Karpas-422 (cell line): ENCODE measurements at regions not wholly inside any gene's neighbourhood (a gene's known extent, or its start where the extent isn't known, plus 50 kb on each side); places are given as distances from the start of the nearest gene placed in this dataset.
"Not testable (repeated sequence)": the region's sequence is repeated elsewhere in the genome, so short reads cannot be mapped to it uniquely, and the experiment has no call there.

ENCODE experiments used
- DNase-seq: peaks from one replicate; pipeline ENCODE4 v3.0.0-alpha.2; 2015
- H2AFZ ChIP-seq: fragments of 200-600 bp; sonication (generic); 2 replicates; pipeline ENCODE4 v1.6.1; 2014; ENCODE audit warnings: antibody characterized with exemption, low read length, mixed read lengths
- H3K27ac ChIP-seq: fragments of 200-600 bp; sonication (generic); 2 replicates; pipeline ENCODE4 v1.5.1; 2014; ENCODE audit warnings: mild to moderate bottlenecking, low read length, moderate library complexity
- H3K27me3 ChIP-seq: fragments of 200-600 bp; sonication (generic); 2 replicates; pipeline ENCODE4 v1.6.1; 2014; ENCODE audit warnings: low read length, mixed read lengths
- H3K36me3 ChIP-seq: fragments of 200-600 bp; sonication (generic); 2 replicates; pipeline ENCODE4 v1.6.1; 2014; ENCODE audit warnings: low read length, mixed read lengths; ENCODE audit not compliant: insufficient read depth
- H3K4me1 ChIP-seq: fragments of 200-600 bp; sonication (generic); 2 replicates; pipeline ENCODE4 v1.6.1; 2014; ENCODE audit warnings: mild to moderate bottlenecking, low read length, mixed read lengths
- H3K4me2 ChIP-seq: fragments of 200-600 bp; sonication (generic); 2 replicates; pipeline ENCODE4 v1.6.1; 2014; ENCODE audit warnings: low read length, low read depth, mild to moderate bottlenecking; ENCODE audit not compliant: poor library complexity, severe bottlenecking
- H3K4me3 ChIP-seq: fragments of 200-600 bp; sonication (generic); 2 replicates; pipeline ENCODE4 v1.5.1; 2014; ENCODE audit warnings: mild to moderate bottlenecking, antibody characterized with exemption, low read length, mixed read lengths
- H3K79me2 ChIP-seq: fragments of 200-600 bp; sonication (generic); 2 replicates; pipeline ENCODE4 v1.6.1; 2014; ENCODE audit warnings: mild to moderate bottlenecking, low read length, mixed read lengths
- H3K9ac ChIP-seq: fragments of 200-600 bp; sonication (generic); 2 replicates; pipeline ENCODE4 v1.6.0; 2014; ENCODE audit warnings: low read length
- H3K9me2 ChIP-seq: fragments of 200-600 bp; sonication (generic), shearing (Covaris generic); replicated peaks from 2 replicates; pipeline ENCODE4 v1.6.0; 2014; ENCODE audit warnings: mild to moderate bottlenecking, low read length, moderate library complexity; ENCODE audit not compliant: insufficient read depth
- H3K9me3 ChIP-seq: fragments of 300-700, 200-600 bp; sonication (generic); 2 replicates; pipeline ENCODE4 v1.6.1; 2014; ENCODE audit warnings: low read length, mixed read lengths
- H4K20me1 ChIP-seq: fragments of 200-600 bp; sonication (generic); 2 replicates; pipeline ENCODE4 v1.6.1; 2014; ENCODE audit warnings: mild to moderate bottlenecking, antibody characterized with exemption, low read length, low read depth; ENCODE audit not compliant: insufficient read depth

GRCh38 chr5:38675443-38675842 lies 119.0 kb upstream of the LIFR start:
- no peak overlapping the region for H3K27ac ChIP-seq
- no peak overlapping the region for H3K4me2 ChIP-seq
- DNase-seq, result no peak
- H3K79me2 ChIP-seq, result no peaks in the 10 kb centered on the region
- H3K9ac ChIP-seq, result no peak overlapping the region
- H3K36me3 ChIP-seq, result no peaks in the 10 kb centered on the region
- no peak overlapping the region for H2AFZ ChIP-seq
- no peaks in the 10 kb centered on the region for H3K9me2 ChIP-seq
- H4K20me1 ChIP-seq, result no peaks in the 10 kb centered on the region
- no peak overlapping the region for H3K4me3 ChIP-seq
- no peaks in the 10 kb centered on the region for H3K4me1 ChIP-seq
- no peaks in the 10 kb centered on the region for H3K27me3 ChIP-seq
- no peaks in the 10 kb centered on the region for H3K9me3 ChIP-seq

DNA sequence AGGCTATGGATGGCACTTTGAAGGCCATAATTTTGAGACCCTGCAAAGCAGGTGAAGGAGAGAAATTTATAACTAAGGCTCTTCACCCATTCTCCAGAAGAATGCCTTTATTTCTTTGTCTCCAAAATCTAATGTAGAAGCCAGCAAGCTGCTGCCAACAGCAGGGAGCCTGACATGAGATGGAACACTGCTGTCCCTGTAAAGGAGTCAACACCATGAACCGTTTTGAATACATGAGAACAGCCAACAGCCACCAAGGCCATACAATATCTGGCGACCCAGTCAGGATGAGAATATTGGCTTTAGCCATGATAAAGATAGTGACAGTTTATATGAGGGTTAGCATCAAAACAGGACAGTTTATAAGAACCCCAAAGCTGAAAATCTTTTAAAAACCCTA lies 121.2 kb upstream of the LIFR start:
- H3K27me3 ChIP-seq, result no peaks in the 10 kb centered on the region; the same call in 1 of the 2 replicates
- H3K9me3 ChIP-seq, result no peaks in the 10 kb centered on the region
- H3K27ac ChIP-seq, result no peak overlapping the region
- no peaks in the 10 kb centered on the region for H3K4me1 ChIP-seq
- H3K4me2 ChIP-seq, result no peak overlapping the region
- no peaks in the 10 kb centered on the region for H3K9me2 ChIP-seq
- no peak overlapping the region for H3K9ac ChIP-seq
- no peak for DNase-seq
- H3K36me3 ChIP-seq, result no peaks in the 10 kb centered on the region
- H2AFZ ChIP-seq, result no peak overlapping the region
- no peak overlapping the region for H3K4me3 ChIP-seq
- H3K79me2 ChIP-seq, result no peaks in the 10 kb centered on the region
- H4K20me1 ChIP-seq, result no peaks in the 10 kb centered on the region

DNA sequence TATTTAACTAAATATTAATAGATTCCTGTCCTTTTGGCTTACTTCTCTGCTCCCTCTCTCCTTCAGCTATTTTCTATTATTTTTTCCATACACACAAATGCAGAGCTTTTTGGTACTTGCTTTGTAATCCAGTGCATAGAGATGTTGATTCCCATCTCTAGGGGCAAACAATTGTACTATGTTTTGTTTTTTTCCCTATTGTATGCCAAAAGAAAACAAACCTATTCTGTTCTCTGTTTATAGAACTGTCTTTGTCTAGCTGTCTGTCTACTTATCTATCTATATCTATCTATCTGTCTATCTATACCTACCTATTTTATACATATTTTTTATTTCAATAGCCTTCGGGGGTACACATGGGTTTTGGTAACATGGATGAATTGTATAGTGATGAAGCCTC lies 121.6 kb upstream of the LIFR start:
- Histone ChIP-seq H3K36me3 (no peaks in the 10 kb centered on the region), H3K4me1 (no peaks in the 10 kb centered on the region), H3K9ac (no peak overlapping the region), H3K27ac (no peak overlapping the region), H3K4me3 (no peak overlapping the region), H3K9me3 (no peaks in the 10 kb centered on the region), H3K79me2 (no peaks in the 10 kb centered on the region), H3K9me2 (no peaks in the 10 kb centered on the region), H4K20me1 (no peaks in the 10 kb centered on the region), H2AFZ (no peak overlapping the region), H3K27me3 (no peaks in the 10 kb centered on the region; the same call in 1 of the 2 replicates), H3K4me2 (no peak overlapping the region)
- DNase-seq, result no peak

GRCh38 chr5:38678697-38679096 lies 122.3 kb upstream of the LIFR start:
- not testable (repeated sequence) for H3K9me2 ChIP-seq, H3K4me3 ChIP-seq, H4K20me1 ChIP-seq, H3K27me3 ChIP-seq, H3K27ac ChIP-seq, DNase-seq, H2AFZ ChIP-seq, H3K79me2 ChIP-seq, H3K36me3 ChIP-seq, H3K4me2 ChIP-seq, H3K9ac ChIP-seq, H3K9me3 ChIP-seq, H3K4me1 ChIP-seq

DNA sequence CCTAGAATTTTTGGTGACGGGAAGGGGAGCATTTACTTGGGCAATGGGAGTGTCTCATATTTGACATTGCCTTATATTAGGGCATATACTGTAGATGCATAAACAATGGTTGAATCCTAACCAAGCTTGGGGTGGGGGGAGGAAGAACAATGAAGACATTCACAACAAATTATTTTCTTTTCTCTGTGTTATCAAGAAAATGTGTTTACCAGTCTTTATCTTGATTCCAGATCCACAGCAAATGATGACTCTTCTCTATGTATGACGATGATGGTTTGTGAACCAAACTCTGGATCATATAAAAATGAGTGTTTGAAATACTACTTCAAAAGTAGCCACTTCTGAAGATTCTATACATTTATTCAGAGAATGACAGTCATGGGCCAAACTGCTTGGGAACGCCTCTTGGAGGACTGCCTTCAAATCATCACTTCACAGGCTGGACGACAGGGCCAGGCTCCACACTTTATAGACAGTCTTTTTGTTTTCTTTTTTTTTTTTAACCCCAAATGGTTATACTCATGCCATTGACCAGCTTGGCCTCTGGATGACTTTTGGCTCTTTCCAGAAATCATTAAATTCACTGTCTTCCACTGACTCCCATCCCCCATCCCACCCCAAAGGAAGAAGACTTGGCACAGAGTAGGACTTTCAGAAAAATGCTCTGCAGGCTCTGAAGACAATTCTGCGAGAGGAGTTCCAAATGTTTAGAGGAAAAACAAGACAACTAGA lies 123.8 kb upstream of the LIFR start:
- no peaks in the 10 kb centered on the region for H3K9me3 ChIP-seq
- no peak overlapping the region for H3K4me3 ChIP-seq
- no peaks in the 10 kb centered on the region for H3K4me1 ChIP-seq
- H3K79me2 ChIP-seq, result no peaks in the 10 kb centered on the region
- H3K36me3 ChIP-seq, result no peaks in the 10 kb centered on the region
- DNase-seq, result no peak
- no peak overlapping the region for H3K27ac ChIP-seq
- H3K9me2 ChIP-seq, result no peaks in the 10 kb centered on the region
- H3K27me3 ChIP-seq, result no peaks in the 10 kb centered on the region; the same call in 1 of the 2 replicates
- H3K4me2 ChIP-seq, result no peak overlapping the region
- H3K9ac ChIP-seq, result no peak overlapping the region
- H2AFZ ChIP-seq, result no peak overlapping the region
- no peaks in the 10 kb centered on the region for H4K20me1 ChIP-seq

DNA sequence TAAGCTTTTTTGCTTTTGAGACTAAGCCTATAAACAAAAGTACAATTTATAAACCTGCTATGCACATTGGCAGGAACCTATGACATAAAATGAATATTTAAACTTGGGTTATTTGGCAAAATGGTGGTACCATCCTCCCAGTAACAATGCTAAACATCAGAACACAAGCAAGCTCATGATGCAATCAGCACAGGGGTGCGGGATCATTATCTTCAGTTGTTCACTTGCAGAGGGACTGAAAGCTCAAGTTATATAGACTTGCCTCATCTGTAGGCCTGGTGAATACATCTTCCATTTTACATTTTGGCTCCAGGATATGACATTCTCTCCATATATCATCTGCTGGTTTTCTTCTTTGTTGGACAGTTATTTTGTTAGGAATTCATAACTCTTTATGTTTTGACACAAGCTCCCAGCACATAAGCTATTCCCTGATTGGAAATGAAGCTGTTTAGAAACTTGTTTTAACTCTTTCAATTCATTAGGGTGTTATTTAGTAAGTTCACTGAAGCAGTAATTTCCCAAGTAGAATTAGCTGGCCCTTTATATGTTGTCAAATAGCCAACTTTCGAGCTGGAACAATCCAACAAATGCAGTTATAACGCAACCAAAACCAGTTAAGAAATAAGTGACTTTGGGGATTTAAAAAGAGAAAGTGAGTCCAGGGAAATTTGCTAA lies 124.7 kb upstream of the LIFR start:
- Histone ChIP-seq H3K4me1 (no peaks in the 10 kb centered on the region), H3K4me2 (no peak overlapping the region), H3K27ac (no peak overlapping the region), H3K4me3 (no peak overlapping the region), H4K20me1 (no peaks in the 10 kb centered on the region), H3K79me2 (no peaks in the 10 kb centered on the region), H3K9ac (no peak overlapping the region), H3K27me3 (no peaks in the 10 kb centered on the region; the same call in 1 of the 2 replicates), H3K36me3 (no peaks in the 10 kb centered on the region), H2AFZ (no peak overlapping the region), H3K9me2 (no peaks in the 10 kb centered on the region), H3K9me3 (no peaks in the 10 kb centered on the region)
- DNase-seq, result no peak

- H2AFZ ChIP-seq, result no peak overlapping the region
- no peak overlapping the region for H3K4me3 ChIP-seq
- H3K79me2 ChIP-seq, result no peaks in the 10 kb centered on the region
- H3K27ac ChIP-seq, result no peak overlapping the region
- H3K4me2 ChIP-seq, result no peak overlapping the region
- H3K4me1 ChIP-seq, result no peaks in the 10 kb centered on the region
- H3K9me3 ChIP-seq, result no peaks in the 10 kb centered on the region
- no peaks in the 10 kb centered on the region for H4K20me1 ChIP-seq
- H3K9ac ChIP-seq, result no peak overlapping the region
- no peak for DNase-seq
- H3K9me2 ChIP-seq, result no peaks in the 10 kb centered on the region
- H3K36me3 ChIP-seq, result no peaks in the 10 kb centered on the region
- H3K27me3 ChIP-seq, result no peaks in the 10 kb centered on the region; the same call in 1 of the 2 replicates
Observed at GRCh38 chr5:38681966-38682365, 125.5 kb upstream of the LIFR start.

GRCh38 chr5:38686658-38687057 lies 130.2 kb upstream of the LIFR start:
- no peak overlapping the region for H3K27ac ChIP-seq
- no peak overlapping the region for H3K9ac ChIP-seq
- H3K79me2 ChIP-seq, result no peaks in the 10 kb centered on the region
- H3K4me3 ChIP-seq, result no peak overlapping the region
- no peak overlapping the region for H3K4me2 ChIP-seq
- H3K9me2 ChIP-seq, result no peaks in the 10 kb centered on the region
- H2AFZ ChIP-seq, result no peak overlapping the region
- H3K4me1 ChIP-seq, result no peaks in the 10 kb centered on the region
- DNase-seq, result no peak
- no peaks in the 10 kb centered on the region for H3K9me3 ChIP-seq
- H3K36me3 ChIP-seq, result no peaks in the 10 kb centered on the region
- no peaks in the 10 kb centered on the region for H4K20me1 ChIP-seq
- H3K27me3 ChIP-seq, result no peaks in the 10 kb centered on the region; the same call in 1 of the 2 replicates
